B cell (primary cell): ENCODE measurements at regions not wholly inside any gene's neighbourhood (a gene's known extent, or its start where the extent isn't known, plus 50 kb on each side); places are given as distances from the start of the nearest gene placed in this dataset.

Experiments used
- ATAC-seq: fragments of 200-7000 bp; cut with Tn5 transposase; one replicate; pipeline ENCODE4 v1.10.0; 2021; ENCODE audit warnings: low read depth, mild to moderate bottlenecking, moderate number of reproducible peaks, moderate library complexity
- CTCF ChIA-PET: fragments of 350-600 bp; sonication (Branson Sonifier 250); formaldehyde crosslinking; loops from one replicate; lab custom pipeline; 2021; ENCODE audit warnings: antibody characterized with exemption, inconsistent platforms; lab: Charles Lee
- POLR2A ChIA-PET: fragments of 350-600 bp; sonication (Branson Sonifier 250); formaldehyde crosslinking; loops from one replicate; lab custom pipeline; 2021; ENCODE audit warnings: antibody characterized with exemption; lab: Charles Lee
- DNase-seq: peaks from one replicate; pipeline ENCODE4 v3.0.0; 2013
- H2AFZ ChIP-seq: 2 replicates; pipeline ENCODE4 v1.6.1; 2012; ENCODE audit warnings: mild to moderate bottlenecking, low read depth, low read length; ENCODE audit not compliant: insufficient read depth, poor library complexity, severe bottlenecking
- H3K27ac ChIP-seq, 2 donors: 1 replicate in 1 of 2; 2 replicates in 1 of 2; pipeline ENCODE4 v1.5.1; 2012 to 2013; ENCODE audit warnings: low read length in 2 of 2, mild to moderate bottlenecking in 2 of 2, moderate library complexity in 1 of 2
- H3K27me3 ChIP-seq, 4 experiments: fragments of 200-600 bp in 1 of 4; sonication (generic) in 1 of 4; replicated peaks in 1 of 4; 1 replicate in 2 of 4; 2 replicates in 2 of 4; pipeline versions ENCODE4 v1.6.1 to v1.7.0; 2013 to 2016; ENCODE audit warnings: low read length in 3 of 4, mild to moderate bottlenecking in 2 of 4, mixed read lengths in 1 of 4, moderate library complexity in 1 of 4; ENCODE audit not compliant: insufficient read depth in 4 of 4, control insufficient read depth in 3 of 4; ENCODE audit errors: control extremely low read depth in 1 of 4
- H3K36me3 ChIP-seq, 2 experiments: replicated peaks in 1 of 2; 1 replicate in 1 of 2; 2 replicates in 1 of 2; pipeline versions ENCODE4 v1.6.1 to v1.7.1; 2013; ENCODE audit warnings: low read length in 1 of 2; ENCODE audit not compliant: insufficient read depth in 2 of 2, control insufficient read depth in 1 of 2; ENCODE audit errors: control extremely low read depth in 1 of 2, extremely low read depth in 1 of 2
- H3K4me1 ChIP-seq, 2 donors: fragments of 200-600 bp in 1 of 2; sonication (generic) in 1 of 2; 1 replicate in 1 of 2; 2 replicates in 1 of 2; pipeline versions ENCODE4 v1.5.1 to v1.6.1; 2013 to 2017; ENCODE audit warnings: low read length in 2 of 2; ENCODE audit not compliant: control insufficient read depth in 2 of 2, insufficient read depth in 2 of 2
- H3K4me2 ChIP-seq: replicated peaks from 2 replicates; pipeline ENCODE3; 2012; ENCODE audit warnings: mild to moderate bottlenecking, low read depth, low read length; ENCODE audit not compliant: poor library complexity, severe bottlenecking
- H3K4me3 ChIP-seq, 5 experiments: fragments of 200-600 bp in 1 of 5; sonication (generic) in 1 of 5; 1 replicate in 3 of 5; 2 replicates in 2 of 5; pipeline versions ENCODE4 v1.5.1 to v1.7.0; 2011 to 2016; ENCODE audit warnings: low read length in 4 of 5, mild to moderate bottlenecking in 4 of 5, low read depth in 2 of 5, control low read depth in 1 of 5, moderate library complexity in 1 of 5; ENCODE audit not compliant: insufficient read depth in 1 of 5; ENCODE audit errors: control extremely low read depth in 1 of 5, extremely low read depth in 1 of 5
- H3K79me2 ChIP-seq: fragments of 200-600 bp; sonication (generic); one replicate; pipeline ENCODE4 v1.6.0; 2016; ENCODE audit warnings: low read length; ENCODE audit not compliant: control insufficient read depth, insufficient read depth
- H3K9ac ChIP-seq: fragments of 200-600 bp; sonication (generic); 2 replicates; pipeline ENCODE4 v1.6.1; 2017; ENCODE audit warnings: mild to moderate bottlenecking, low read length, moderate library complexity
- H3K9me3 ChIP-seq, 3 donors: one replicate each; pipeline versions ENCODE4 v1.6.1 to v1.7.1; 2013; ENCODE audit warnings: low read length in 2 of 3; ENCODE audit not compliant: control insufficient read depth in 2 of 3, insufficient read depth in 1 of 3; ENCODE audit errors: control extremely low read depth in 1 of 3
- H4K20me1 ChIP-seq: 2 replicates; pipeline ENCODE4 v1.6.0; 2012; ENCODE audit warnings: mild to moderate bottlenecking, low read length; ENCODE audit not compliant: insufficient read depth, control insufficient read depth, poor library complexity, severe bottlenecking
- H3K27ac Mint-ChIP-seq: one replicate; pipeline ENCODE4 v1.8.0; 2021; ENCODE audit warnings: mixed read lengths
- H3K27me3 Mint-ChIP-seq: one replicate; pipeline ENCODE4 v1.8.0; 2021; ENCODE audit warnings: mixed read lengths
- H3K4me1 Mint-ChIP-seq: one replicate; pipeline ENCODE4 v1.8.0; 2021; ENCODE audit warnings: mixed read lengths
- H3K4me3 Mint-ChIP-seq: one replicate; pipeline ENCODE4 v1.8.0; 2021; ENCODE audit warnings: mixed read lengths
- H3K9me3 Mint-ChIP-seq: one replicate; pipeline ENCODE4 v1.8.0; 2022; ENCODE audit warnings: mixed read lengths; ENCODE audit not compliant: insufficient read depth
- EZH2 ChIP-seq: IDR thresholded peaks from 2 replicates; pipeline ENCODE4 v1.6.1; 2012; ENCODE audit warnings: borderline replicate concordance, low read depth, mild to moderate bottlenecking, moderate library complexity, low read length; ENCODE audit not compliant: insufficient read depth, poor library complexity, severe bottlenecking
- WGBS: methylation state at CpG from one replicate; pipeline ENCODE4 v1.1.5; 2013; ENCODE audit warnings: missing lambda C conversion rate; ENCODE audit not compliant: insufficient coverage; 5-methylcytosine and 5-hydroxymethylcytosine counted together
- intact Hi-C: fragments of 100-400 bp; cut with micrococcal nuclease; formaldehyde crosslinking; loops from one replicate; pipeline ENCODE4 v1.10.0; 2022
- TF ChIP-seq, protein P1 (sequence below): fragments of 200-600 bp; IDR thresholded peaks from one replicate; pipeline ENCODE4 v1.8.0; 2022; ENCODE audit warnings: antibody characterized with exemption, mild to moderate bottlenecking

DNA sequence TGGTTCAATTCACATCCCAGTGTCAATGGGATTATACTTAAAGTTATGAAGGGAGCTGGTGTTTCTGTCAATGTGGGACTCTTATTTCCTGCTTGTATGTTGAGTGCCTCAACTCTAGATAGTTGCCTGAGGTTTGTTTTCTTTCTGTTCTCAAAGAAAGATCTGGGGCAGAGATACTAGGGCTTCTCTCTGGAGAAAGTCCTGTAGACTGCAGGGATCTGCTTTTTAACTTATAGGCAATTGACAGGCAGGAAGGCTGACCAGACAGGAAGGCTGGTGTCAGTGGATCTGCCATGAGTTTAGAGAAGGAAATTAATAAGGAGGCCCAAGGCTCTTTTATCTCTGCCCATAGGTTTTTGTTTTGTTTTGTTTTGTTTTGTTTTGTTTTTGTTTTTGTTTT, 64.0 kb upstream of the PRKX start:
- POLR2A ChIA-PET, result no interaction called here

DNA sequence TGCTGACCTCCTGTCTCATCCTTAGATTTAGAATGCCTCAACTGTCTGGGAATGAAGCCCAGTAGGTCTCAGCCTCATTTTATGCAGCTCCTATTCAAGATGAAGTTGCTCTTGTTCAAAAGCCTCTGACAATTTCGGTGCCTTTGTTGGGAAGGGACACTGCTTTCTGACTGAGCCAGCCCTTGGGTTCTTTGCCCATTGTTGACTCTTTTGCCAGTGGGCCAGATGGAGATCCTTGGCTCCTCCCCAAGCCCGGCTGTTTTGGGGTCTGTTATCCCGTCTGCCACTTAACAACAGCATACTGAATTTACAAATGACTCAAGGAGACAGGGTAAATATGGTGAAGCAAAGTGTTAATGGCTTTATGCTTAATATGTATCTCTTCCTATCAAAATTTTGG, 58.3 kb upstream of the PRKX start:
- Histone ChIP-seq H3K27me3 (no peaks in the 10 kb centered on the region), H3K4me2 (no peak overlapping the region), H3K27ac (no peak overlapping the region), H4K20me1 (no peaks in the 10 kb centered on the region), H3K9ac (no peak overlapping the region), H2AFZ (no peak overlapping the region), H3K79me2 (no peaks in the 10 kb centered on the region), H3K36me3 (no peaks in the 10 kb centered on the region), H3K9me3 (no peaks in the 10 kb centered on the region), H3K4me1 (no peaks in the 10 kb centered on the region), H3K4me3 (no peak overlapping the region)
- no CpG with 5 or more reads among the region's 3 CpGs for WGBS
- DNase-seq, result no peak
- H3K9me3 Mint-ChIP-seq, result no peaks in the 10 kb centered on the region
- H3K4me3 Mint-ChIP-seq, result no peak overlapping the region
- H3K27me3 Mint-ChIP-seq, result peaks cover 3% of the 10 kb centered on the region
- H3K4me1 Mint-ChIP-seq, result no peaks in the 10 kb centered on the region
- intact Hi-C loops, result no loop called here
- CTCF ChIA-PET, result no interaction called here
- ATAC-seq, result no peak
- TF ChIP-seq, protein P1, sequence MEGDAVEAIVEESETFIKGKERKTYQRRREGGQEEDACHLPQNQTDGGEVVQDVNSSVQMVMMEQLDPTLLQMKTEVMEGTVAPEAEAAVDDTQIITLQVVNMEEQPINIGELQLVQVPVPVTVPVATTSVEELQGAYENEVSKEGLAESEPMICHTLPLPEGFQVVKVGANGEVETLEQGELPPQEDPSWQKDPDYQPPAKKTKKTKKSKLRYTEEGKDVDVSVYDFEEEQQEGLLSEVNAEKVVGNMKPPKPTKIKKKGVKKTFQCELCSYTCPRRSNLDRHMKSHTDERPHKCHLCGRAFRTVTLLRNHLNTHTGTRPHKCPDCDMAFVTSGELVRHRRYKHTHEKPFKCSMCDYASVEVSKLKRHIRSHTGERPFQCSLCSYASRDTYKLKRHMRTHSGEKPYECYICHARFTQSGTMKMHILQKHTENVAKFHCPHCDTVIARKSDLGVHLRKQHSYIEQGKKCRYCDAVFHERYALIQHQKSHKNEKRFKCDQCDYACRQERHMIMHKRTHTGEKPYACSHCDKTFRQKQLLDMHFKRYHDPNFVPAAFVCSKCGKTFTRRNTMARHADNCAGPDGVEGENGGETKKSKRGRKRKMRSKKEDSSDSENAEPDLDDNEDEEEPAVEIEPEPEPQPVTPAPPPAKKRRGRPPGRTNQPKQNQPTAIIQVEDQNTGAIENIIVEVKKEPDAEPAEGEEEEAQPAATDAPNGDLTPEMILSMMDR, result no peak
- no peak for TF ChIP-seq EZH2
- H3K27ac Mint-ChIP-seq, result no peak overlapping the region
- POLR2A ChIA-PET, result no interaction called here

More for the DNA sequence above, 64.0 kb upstream of the PRKX start:
- H3K9me3 Mint-ChIP-seq, result no peaks in the 10 kb centered on the region
- Histone ChIP-seq H3K27ac (no peak overlapping the region), H3K4me1 (no peaks in the 10 kb centered on the region), H2AFZ (no peak overlapping the region), H3K27me3 (no peaks in the 10 kb centered on the region), H3K79me2 (no peaks in the 10 kb centered on the region), H3K36me3 (no peaks in the 10 kb centered on the region), H3K9ac (no peak overlapping the region), H3K9me3 (peaks cover 0 to 2% (median 0%) of the 10 kb centered on the region in 3 donors), H3K4me3 (no peak overlapping the region), H3K4me2 (no peak overlapping the region), H4K20me1 (no peaks in the 10 kb centered on the region)
- H3K4me1 Mint-ChIP-seq, result no peaks in the 10 kb centered on the region
- TF ChIP-seq, protein P1, result no peak
- TF ChIP-seq EZH2, result no peak
- intact Hi-C loops, result no loop called here
- no peak for ATAC-seq
- no peak overlapping the region for H3K27ac Mint-ChIP-seq
- DNase-seq, result no peak
- peaks cover under 1% of the 10 kb centered on the region for H3K27me3 Mint-ChIP-seq
- H3K4me3 Mint-ChIP-seq, result no peak overlapping the region
- CTCF ChIA-PET, result no interaction called here
